Liver (tissue), 7 donors: ENCODE measurements at regions not wholly inside any gene's neighbourhood (a gene's known extent, or its start where the extent isn't known, plus 50 kb on each side); places are given as distances from the start of the nearest gene placed in this dataset.
"Not testable (repeated sequence)": the region's sequence is repeated elsewhere in the genome, so short reads cannot be mapped to it uniquely, and the experiment has no call there.

ENCODE experiments used
- DNase-seq: peaks from one replicate; pipeline ENCODE4 v3.0.0-alpha.2; 2017; ENCODE audit warnings: low spot score
- H3K27ac ChIP-seq, 2 donors: one replicate each; pipeline ENCODE4 v1.7.0; 2013; ENCODE audit warnings: inconsistent platforms in 2 of 2, low read length in 2 of 2, control low read depth in 1 of 2, low read depth in 1 of 2, mild to moderate bottlenecking in 1 of 2
- H3K27me3 ChIP-seq, 4 donors: one replicate each; pipeline versions ENCODE4 v1.6.1 to v1.7.0; 2013; ENCODE audit warnings: low read length in 3 of 4, inconsistent platforms in 1 of 4, mild to moderate bottlenecking in 1 of 4, moderate library complexity in 1 of 4; ENCODE audit not compliant: control insufficient read depth in 4 of 4, insufficient read depth in 4 of 4
- H3K36me3 ChIP-seq, 4 donors: one replicate each; pipeline versions ENCODE4 v1.6.1 to v1.7.0; 2013; ENCODE audit warnings: low read length in 3 of 4, mild to moderate bottlenecking in 3 of 4, low read depth in 1 of 4, moderate library complexity in 1 of 4; ENCODE audit not compliant: control insufficient read depth in 4 of 4, insufficient read depth in 3 of 4
- H3K4me1 ChIP-seq, 4 donors: one replicate each; pipeline versions ENCODE4 v1.6.1 to v1.7.0; 2013; ENCODE audit warnings: low read length in 3 of 4, mild to moderate bottlenecking in 3 of 4, moderate library complexity in 1 of 4; ENCODE audit not compliant: control insufficient read depth in 4 of 4, insufficient read depth in 4 of 4
- H3K4me3 ChIP-seq, 3 donors: one replicate each; pipeline versions ENCODE4 v1.6.1 to v1.7.0; 2013; ENCODE audit warnings: low read length in 3 of 3, control low read depth in 1 of 3, low read depth in 1 of 3, mild to moderate bottlenecking in 1 of 3
- H3K9ac ChIP-seq, 2 donors: one replicate each; pipeline ENCODE4 v1.7.0; 2013; ENCODE audit warnings: low read length in 2 of 2, mild to moderate bottlenecking in 2 of 2, moderate library complexity in 2 of 2, control low read depth in 1 of 2, low read depth in 1 of 2
- H3K9me3 ChIP-seq, 4 donors: one replicate each; pipeline versions ENCODE4 v1.6.1 to v1.7.0; 2013; ENCODE audit warnings: low read length in 3 of 4; ENCODE audit not compliant: control insufficient read depth in 4 of 4
- EGR1 ChIP-seq, 2 donors: IDR thresholded peaks; 2 replicates each; pipeline ENCODE4 v1.6.1; 2016 to 2018; ENCODE audit warnings: antibody characterized with exemption in 2 of 2, low read depth in 2 of 2
- FOXA2 ChIP-seq: IDR thresholded peaks from 2 replicates; pipeline ENCODE4 v1.6.1; 2016; ENCODE audit warnings: antibody characterized with exemption
- GABPA ChIP-seq, 2 donors: IDR thresholded peaks in 1 of 2; conservative IDR thresholded peaks in 1 of 2; 2 replicates each; pipeline ENCODE4 v1.6.1; 2016; ENCODE audit warnings: antibody characterized with exemption in 2 of 2, mild to moderate bottlenecking in 1 of 2, moderate library complexity in 1 of 2
- HNF4A ChIP-seq, 2 donors: conservative IDR thresholded peaks; 2 replicates each; pipeline ENCODE4 v1.6.1; 2016; ENCODE audit warnings: antibody characterized with exemption in 2 of 2, mild to moderate bottlenecking in 2 of 2
- HNF4G ChIP-seq: IDR thresholded peaks from 2 replicates; pipeline ENCODE4 v1.6.1; 2016; ENCODE audit warnings: antibody characterized with exemption
- JUND ChIP-seq, 2 donors: IDR thresholded peaks; 2 replicates each; pipeline ENCODE4 v1.6.1; 2016; ENCODE audit warnings: antibody characterized with exemption in 2 of 2
- NR2F2 ChIP-seq: IDR thresholded peaks from 2 replicates; pipeline ENCODE4 v1.6.1; 2016; ENCODE audit warnings: antibody characterized with exemption
- RAD21 ChIP-seq, 2 donors: IDR thresholded peaks; 2 replicates each; pipeline ENCODE4 v1.6.1; 2016; ENCODE audit warnings: antibody characterized with exemption in 2 of 2, mild to moderate bottlenecking in 2 of 2
- RXRA ChIP-seq, 2 donors: IDR thresholded peaks; 2 replicates each; pipeline ENCODE4 v1.6.1; 2017 to 2018; ENCODE audit warnings: antibody characterized with exemption in 2 of 2, mild to moderate bottlenecking in 1 of 2
- SP1 ChIP-seq: IDR thresholded peaks from 2 replicates; pipeline ENCODE4 v1.6.1; 2018; ENCODE audit warnings: antibody characterized with exemption, mild to moderate bottlenecking
- WGBS: extraction: QIAGEN DNeasy Blood & Tissue Kit; methylation state at CpG from one replicate; pipeline ENCODE4 v1.1.7; 2013; 5-methylcytosine and 5-hydroxymethylcytosine counted together
- TF ChIP-seq, protein P1 (sequence below): IDR thresholded peaks from 2 replicates; pipeline ENCODE4 v1.6.1; 2016; ENCODE audit warnings: antibody characterized with exemption
- TF ChIP-seq, protein P2 (sequence below): IDR thresholded peaks from 2 replicates; pipeline ENCODE4 v1.6.1; 2016; ENCODE audit warnings: antibody characterized with exemption
- donor health status: healthy.
- donor health status: healthy.
- donor health status: healthy.
- donor health status: healthy.

- no peak for TF ChIP-seq HNF4G
- no peak for TF ChIP-seq RXRA (IDR thresholded peaks at IDR 0.05)
- no peak for TF ChIP-seq NR2F2
- TF ChIP-seq, protein P1, sequence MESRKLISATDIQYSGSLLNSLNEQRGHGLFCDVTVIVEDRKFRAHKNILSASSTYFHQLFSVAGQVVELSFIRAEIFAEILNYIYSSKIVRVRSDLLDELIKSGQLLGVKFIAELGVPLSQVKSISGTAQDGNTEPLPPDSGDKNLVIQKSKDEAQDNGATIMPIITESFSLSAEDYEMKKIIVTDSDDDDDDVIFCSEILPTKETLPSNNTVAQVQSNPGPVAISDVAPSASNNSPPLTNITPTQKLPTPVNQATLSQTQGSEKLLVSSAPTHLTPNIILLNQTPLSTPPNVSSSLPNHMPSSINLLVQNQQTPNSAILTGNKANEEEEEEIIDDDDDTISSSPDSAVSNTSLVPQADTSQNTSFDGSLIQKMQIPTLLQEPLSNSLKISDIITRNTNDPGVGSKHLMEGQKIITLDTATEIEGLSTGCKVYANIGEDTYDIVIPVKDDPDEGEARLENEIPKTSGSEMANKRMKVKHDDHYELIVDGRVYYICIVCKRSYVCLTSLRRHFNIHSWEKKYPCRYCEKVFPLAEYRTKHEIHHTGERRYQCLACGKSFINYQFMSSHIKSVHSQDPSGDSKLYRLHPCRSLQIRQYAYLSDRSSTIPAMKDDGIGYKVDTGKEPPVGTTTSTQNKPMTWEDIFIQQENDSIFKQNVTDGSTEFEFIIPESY: no peak
These were observed 198.5 kb upstream of the KCTD7 start (continued) for GRCh38 chr7:66430164-66430545.

DNA sequence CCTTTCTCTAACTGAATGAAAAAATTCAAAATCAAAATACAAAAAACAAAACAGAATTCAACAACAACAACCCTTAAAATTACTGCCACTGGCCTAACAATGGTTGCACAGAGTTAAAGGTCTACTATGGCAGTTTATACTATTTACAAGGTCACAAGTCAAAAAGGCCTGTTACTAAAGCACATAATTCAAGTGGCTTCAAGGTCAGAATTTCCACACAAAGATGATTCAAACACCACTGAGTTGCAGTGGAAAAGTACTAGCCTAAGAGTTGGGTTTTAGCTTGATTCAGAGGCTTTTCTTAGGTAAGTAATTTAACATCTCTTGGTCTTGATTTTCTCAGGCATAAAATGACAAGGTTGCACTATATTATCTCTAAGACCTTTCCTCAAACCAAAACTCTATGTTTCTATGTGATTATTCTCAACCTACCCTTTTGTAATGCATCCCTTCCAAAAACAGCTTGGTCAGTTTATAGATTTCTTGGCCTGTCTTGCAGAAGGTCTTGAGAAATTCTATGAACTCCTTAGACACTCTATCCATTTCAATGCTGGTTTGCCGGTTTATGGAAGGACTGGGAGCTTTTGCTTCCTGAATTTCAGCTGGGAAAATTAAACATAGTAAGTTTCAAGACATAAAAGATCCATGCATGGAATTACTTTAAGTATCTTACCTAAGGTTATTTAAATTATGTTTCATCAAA is 189.8 kb upstream of the KCTD7 start:
- DNase-seq, H3K9ac ChIP-seq, H3K36me3 ChIP-seq, H3K4me3 ChIP-seq, H3K9me3 ChIP-seq, H3K27me3 ChIP-seq: not testable (repeated sequence)
- peaks cover 1 to 16% (median 8%) of the 10 kb centered on the region in 4 donors for H3K4me1 ChIP-seq
- H3K27ac ChIP-seq: peak overlapping the region; percentile 70 to 80
- TF ChIP-seq HNF4A (conservative IDR thresholded peaks at IDR 0.05): peak; percentile 25
- 62% methylated on average over 1 of the region's 1 CpG for WGBS

DNA sequence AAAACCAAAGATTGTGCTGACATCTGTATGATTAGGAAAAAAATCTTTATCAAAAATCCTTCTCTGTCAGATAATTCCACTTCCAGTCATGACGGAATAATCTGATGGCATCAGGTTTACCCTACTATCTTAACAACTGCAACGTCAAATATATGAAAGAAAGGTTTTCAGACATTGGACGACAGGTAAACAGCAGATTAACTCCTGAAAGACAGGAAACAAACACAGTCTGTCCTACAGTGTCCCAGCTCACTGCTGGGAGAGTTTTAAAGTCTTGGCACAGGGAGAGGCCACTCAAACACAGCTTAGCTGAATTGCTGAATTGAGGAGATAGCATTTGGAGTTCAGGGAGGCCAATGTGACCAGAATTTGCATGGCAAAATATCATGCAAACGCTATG is 186.3 kb upstream of the KCTD7 start:
- no peak overlapping the region for H3K4me3 ChIP-seq
- H3K9ac ChIP-seq: no peak overlapping the region
- no peak for DNase-seq
- TF ChIP-seq RXRA (IDR thresholded peaks at IDR 0.05) (peak in 1 of 2 donors; percentile 42), RAD21 (IDR thresholded peaks at IDR 0.05) (peak in 1 of 2 donors; percentile 45), SP1 (peak; percentile 47), HNF4A (conservative IDR thresholded peaks at IDR 0.05) (peak in 1 of 2 donors; percentile 55)
- TF ChIP-seq, protein P2, sequence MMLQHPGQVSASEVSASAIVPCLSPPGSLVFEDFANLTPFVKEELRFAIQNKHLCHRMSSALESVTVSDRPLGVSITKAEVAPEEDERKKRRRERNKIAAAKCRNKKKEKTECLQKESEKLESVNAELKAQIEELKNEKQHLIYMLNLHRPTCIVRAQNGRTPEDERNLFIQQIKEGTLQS: no peak
- H3K9me3 ChIP-seq: no peaks in the 10 kb centered on the region
- H3K27me3 ChIP-seq: no peaks in the 10 kb centered on the region
- 30% methylated on average over 4 of the region's 4 CpGs for WGBS
- peaks cover 0 to 2% (median 0%) of the 10 kb centered on the region in 4 donors for H3K36me3 ChIP-seq
- peak overlapping the region in 1 of 2 donors; percentile 28 for H3K27ac ChIP-seq
- H3K4me1 ChIP-seq: peaks cover 1 to 16% (median 8%) of the 10 kb centered on the region in 4 donors

GRCh38 chr7:66443946-66444345 is 184.7 kb upstream of the KCTD7 start:
- Histone ChIP-seq H3K9ac (no peak overlapping the region), H3K27me3 (no peaks in the 10 kb centered on the region), H3K36me3 (peaks cover 0 to 2% (median 0%) of the 10 kb centered on the region in 4 donors), H3K9me3 (no peaks in the 10 kb centered on the region), H3K27ac (no peak overlapping the region), H3K4me3 (no peak overlapping the region), H3K4me1 (peaks cover 1 to 12% (median 6%) of the 10 kb centered on the region in 4 donors)
- no peak for TF ChIP-seq JUND (IDR thresholded peaks at IDR 0.05)
- TF ChIP-seq FOXA2: no peak
- TF ChIP-seq GABPA (IDR thresholded peaks at IDR 0.05 in 1 of 2, conservative IDR thresholded peaks at IDR 0.05 in 1 of 2): no peak
- TF ChIP-seq EGR1 (IDR thresholded peaks at IDR 0.05; ENCODE audit: low read depth in 2 of 2): no peak
- peak in 1 of 2 donors; percentile 36 for TF ChIP-seq HNF4A (conservative IDR thresholded peaks at IDR 0.05)
- no peak for TF ChIP-seq RXRA (IDR thresholded peaks at IDR 0.05)
- no peak for DNase-seq

GRCh38 chr7:66447007-66447406 is 181.7 kb upstream of the KCTD7 start:
- H3K27ac ChIP-seq, H3K36me3 ChIP-seq, H3K9ac ChIP-seq, DNase-seq, H3K4me3 ChIP-seq, H3K27me3 ChIP-seq, H3K4me1 ChIP-seq, H3K9me3 ChIP-seq: not testable (repeated sequence)
- 98% methylated on average over 2 of the region's 2 CpGs for WGBS

DNA sequence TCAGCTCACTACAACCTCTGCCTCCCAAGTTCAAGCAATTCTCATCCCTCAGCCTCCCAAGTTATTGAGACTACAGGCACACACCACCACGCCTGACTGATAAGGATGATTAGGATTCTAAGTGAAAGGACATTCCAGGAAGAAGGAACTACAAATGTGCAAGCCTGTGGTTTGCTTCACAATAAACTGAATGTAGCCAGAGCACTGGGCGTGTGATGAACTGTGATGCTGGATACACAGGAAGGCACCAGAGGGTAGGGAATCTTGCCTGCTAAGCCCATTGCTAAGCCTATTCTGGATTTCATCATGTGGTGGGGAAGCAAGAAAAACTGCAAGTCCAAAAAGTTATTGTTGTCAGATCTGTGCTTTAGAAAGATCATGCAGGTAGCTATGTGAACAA is 177.9 kb upstream of the KCTD7 start:
- not testable (repeated sequence) for H3K27ac ChIP-seq, DNase-seq, H3K4me3 ChIP-seq, H3K36me3 ChIP-seq, H3K27me3 ChIP-seq, H3K9ac ChIP-seq, H3K9me3 ChIP-seq
- WGBS: 90% methylated on average over 2 of the region's 2 CpGs
- H3K4me1 ChIP-seq: peaks cover 0 to 15% (median 6%) of the 10 kb centered on the region in 4 donors

- not testable (repeated sequence) for DNase-seq, H3K4me3 ChIP-seq, H3K9ac ChIP-seq, H3K27me3 ChIP-seq, H3K36me3 ChIP-seq, H3K9me3 ChIP-seq
- peak overlapping the region; percentile 19 to 50 for H3K27ac ChIP-seq
- 95% methylated on average over 2 of the region's 2 CpGs for whole genome bisulfite sequencing
- peaks cover 0 to 18% (median 7%) of the 10 kb centered on the region in 4 donors for H3K4me1 ChIP-seq
These were observed 177.0 kb upstream of the KCTD7 start for GRCh38 chr7:66451713-66452112.
